ENCODE measurements at regions not wholly inside any gene's neighbourhood (a gene's known extent, or its start where the extent isn't known, plus 50 kb on each side); places are given as distances from the start of the nearest gene placed in this dataset.

- ATAC-seq (ENCODE audit: low read depth) (no peak), DNase-seq (ENCODE audit: low spot score) (no peak)
- no peaks in the 10 kb centered on the region for H3K36me3 ChIP-seq (ENCODE audit: low read depth)
- TF ChIP-seq, protein P1, sequence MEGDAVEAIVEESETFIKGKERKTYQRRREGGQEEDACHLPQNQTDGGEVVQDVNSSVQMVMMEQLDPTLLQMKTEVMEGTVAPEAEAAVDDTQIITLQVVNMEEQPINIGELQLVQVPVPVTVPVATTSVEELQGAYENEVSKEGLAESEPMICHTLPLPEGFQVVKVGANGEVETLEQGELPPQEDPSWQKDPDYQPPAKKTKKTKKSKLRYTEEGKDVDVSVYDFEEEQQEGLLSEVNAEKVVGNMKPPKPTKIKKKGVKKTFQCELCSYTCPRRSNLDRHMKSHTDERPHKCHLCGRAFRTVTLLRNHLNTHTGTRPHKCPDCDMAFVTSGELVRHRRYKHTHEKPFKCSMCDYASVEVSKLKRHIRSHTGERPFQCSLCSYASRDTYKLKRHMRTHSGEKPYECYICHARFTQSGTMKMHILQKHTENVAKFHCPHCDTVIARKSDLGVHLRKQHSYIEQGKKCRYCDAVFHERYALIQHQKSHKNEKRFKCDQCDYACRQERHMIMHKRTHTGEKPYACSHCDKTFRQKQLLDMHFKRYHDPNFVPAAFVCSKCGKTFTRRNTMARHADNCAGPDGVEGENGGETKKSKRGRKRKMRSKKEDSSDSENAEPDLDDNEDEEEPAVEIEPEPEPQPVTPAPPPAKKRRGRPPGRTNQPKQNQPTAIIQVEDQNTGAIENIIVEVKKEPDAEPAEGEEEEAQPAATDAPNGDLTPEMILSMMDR (IDR thresholded peaks at IDR 0.05; ENCODE audit: poor library complexity, severe bottlenecking): no peak
- no peaks in the 10 kb centered on the region for H3K27me3 ChIP-seq (ENCODE audit: insufficient read depth, poor library complexity, severe bottlenecking)
- no peaks in the 10 kb centered on the region for H3K9me3 ChIP-seq (ENCODE audit: severe bottlenecking)
- H3K4me3 ChIP-seq (ENCODE audit: severe bottlenecking): no peak overlapping the region
- no peaks in the 10 kb centered on the region for H3K4me1 ChIP-seq (ENCODE audit: insufficient read depth, poor library complexity, severe bottlenecking)
- no peak overlapping the region for H3K27ac ChIP-seq (ENCODE audit: poor library complexity, severe bottlenecking)
Measured at GRCh38 chr2:223123855-223124610, 72.0 kb downstream of the KCNE4 start.

DNA sequence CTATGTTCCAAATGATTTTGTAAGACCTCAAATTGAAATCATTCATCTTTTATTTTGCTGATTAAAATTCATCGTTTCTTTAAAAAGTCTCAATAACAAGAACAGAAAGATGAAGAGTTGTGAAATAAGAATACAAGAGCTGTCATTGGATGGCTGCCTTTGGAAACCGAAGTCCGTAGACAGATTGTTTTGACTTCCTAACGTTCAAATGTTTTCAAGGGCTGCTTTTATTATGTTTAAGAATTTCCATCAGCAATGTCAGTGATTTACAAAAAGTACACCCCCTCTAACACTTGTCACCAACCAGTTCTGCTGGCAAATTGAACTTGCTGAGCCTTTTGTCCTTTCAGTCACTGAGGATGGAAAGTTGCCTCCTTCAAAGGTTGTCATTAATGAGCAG, 89.6 kb downstream of the KCNE4 start:
- Histone ChIP-seq H3K4me1 (ENCODE audit: insufficient read depth, poor library complexity, severe bottlenecking) (no peaks in the 10 kb centered on the region), H3K36me3 (ENCODE audit: low read depth) (no peaks in the 10 kb centered on the region), H3K27ac (ENCODE audit: poor library complexity, severe bottlenecking) (no peak overlapping the region), H3K27me3 (ENCODE audit: insufficient read depth, poor library complexity, severe bottlenecking) (no peaks in the 10 kb centered on the region), H3K4me3 (ENCODE audit: severe bottlenecking) (no peak overlapping the region), H3K9me3 (ENCODE audit: severe bottlenecking) (no peaks in the 10 kb centered on the region)
- ATAC-seq (ENCODE audit: low read depth) (no peak), DNase-seq (ENCODE audit: low spot score) (no peak)
- TF ChIP-seq, protein P1 (IDR thresholded peaks at IDR 0.05; ENCODE audit: poor library complexity, severe bottlenecking): no peak

- H3K36me3 ChIP-seq (ENCODE audit: low read depth): no peaks in the 10 kb centered on the region
- no peaks in the 10 kb centered on the region for H3K27me3 ChIP-seq (ENCODE audit: insufficient read depth, poor library complexity, severe bottlenecking)
- H3K4me3 ChIP-seq (ENCODE audit: severe bottlenecking): no peak overlapping the region
- ATAC-seq (ENCODE audit: low read depth): no peak
- no peak for DNase-seq (ENCODE audit: low spot score)
- no peaks in the 10 kb centered on the region for H3K9me3 ChIP-seq (ENCODE audit: severe bottlenecking)
- H3K27ac ChIP-seq (ENCODE audit: poor library complexity, severe bottlenecking): no peak overlapping the region
- TF ChIP-seq, protein P1 (IDR thresholded peaks at IDR 0.05; ENCODE audit: poor library complexity, severe bottlenecking): no peak
- no peaks in the 10 kb centered on the region for H3K4me1 ChIP-seq (ENCODE audit: insufficient read depth, poor library complexity, severe bottlenecking)
Measured at GRCh38 chr2:223142118-223142517, 90.1 kb downstream of the KCNE4 start.

DNA sequence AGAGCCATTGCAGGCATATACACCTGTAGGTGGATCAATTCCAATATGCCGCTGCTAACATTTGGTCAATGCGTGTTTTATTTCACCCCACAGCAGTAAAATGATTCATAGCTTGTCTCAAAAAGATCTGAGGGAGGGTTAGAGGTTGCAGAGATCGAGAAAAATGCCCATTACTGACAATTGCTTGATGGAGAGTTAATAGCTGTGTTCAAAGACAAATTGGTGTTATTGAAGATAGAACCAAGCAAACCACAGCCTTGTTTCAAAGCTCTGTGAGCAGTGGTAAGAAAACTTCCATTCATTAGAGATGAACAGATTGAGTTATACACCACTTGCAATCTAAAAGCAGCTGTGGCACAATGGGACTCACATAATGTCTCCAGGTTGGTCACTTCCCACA, 95.4 kb downstream of the KCNE4 start:
- H3K9me3 ChIP-seq (ENCODE audit: severe bottlenecking): no peaks in the 10 kb centered on the region
- no peaks in the 10 kb centered on the region for H3K27me3 ChIP-seq (ENCODE audit: insufficient read depth, poor library complexity, severe bottlenecking)
- no peaks in the 10 kb centered on the region for H3K4me1 ChIP-seq (ENCODE audit: insufficient read depth, poor library complexity, severe bottlenecking)
- H3K27ac ChIP-seq (ENCODE audit: poor library complexity, severe bottlenecking): no peak overlapping the region
- no peaks in the 10 kb centered on the region for H3K36me3 ChIP-seq (ENCODE audit: low read depth)
- ATAC-seq (ENCODE audit: low read depth): no peak
- H3K4me3 ChIP-seq (ENCODE audit: severe bottlenecking): no peak overlapping the region
- TF ChIP-seq, protein P1 (IDR thresholded peaks at IDR 0.05; ENCODE audit: poor library complexity, severe bottlenecking): no peak
- no peak for DNase-seq (ENCODE audit: low spot score)

- DNase-seq (ENCODE audit: low spot score) (no peak), ATAC-seq (ENCODE audit: low read depth) (no peak)
- Histone ChIP-seq H3K9me3 (ENCODE audit: severe bottlenecking) (no peaks in the 10 kb centered on the region), H3K27me3 (ENCODE audit: insufficient read depth, poor library complexity, severe bottlenecking) (no peaks in the 10 kb centered on the region), H3K27ac (ENCODE audit: poor library complexity, severe bottlenecking) (no peak overlapping the region), H3K36me3 (ENCODE audit: low read depth) (no peaks in the 10 kb centered on the region), H3K4me1 (ENCODE audit: insufficient read depth, poor library complexity, severe bottlenecking) (no peaks in the 10 kb centered on the region), H3K4me3 (ENCODE audit: severe bottlenecking) (no peak overlapping the region)
- TF ChIP-seq, protein P1 (IDR thresholded peaks at IDR 0.05; ENCODE audit: poor library complexity, severe bottlenecking): no peak
Measured at GRCh38 chr2:223148516-223148915, 96.5 kb downstream of the KCNE4 start.

Measured in RWPE2 (cell line).